Urinary bladder (tissue), 3 donors: ENCODE measurements at regions not wholly inside any gene's neighbourhood (a gene's known extent, or its start where the extent isn't known, plus 50 kb on each side); places are given as distances from the start of the nearest gene placed in this dataset.

Source experiments
- DNase-seq: peaks from one replicate; pipeline ENCODE4 v3.0.0-alpha.2; 2015; ENCODE audit errors: extremely low spot score
- H3K27ac ChIP-seq: one replicate; pipeline ENCODE4 v1.5.1; 2013; ENCODE audit warnings: low read depth, mild to moderate bottlenecking, moderate library complexity
- H3K36me3 ChIP-seq: one replicate; pipeline ENCODE4 v1.6.1; 2013; ENCODE audit warnings: mild to moderate bottlenecking, moderate library complexity; ENCODE audit not compliant: insufficient read depth
- H3K4me1 ChIP-seq: one replicate; pipeline ENCODE4 v1.6.1; 2013; ENCODE audit warnings: mild to moderate bottlenecking, moderate library complexity; ENCODE audit not compliant: insufficient read depth
- H3K4me3 ChIP-seq: one replicate; pipeline ENCODE4 v1.5.1; 2013; ENCODE audit warnings: low read depth, low read length
- WGBS: extraction: QIAGEN DNeasy Blood & Tissue Kit; methylation state at CpG from one replicate; pipeline ENCODE4 v1.1.7; 2013; 5-methylcytosine and 5-hydroxymethylcytosine counted together
- donor health status: healthy with polysubstance abuse.
- donor health status: healthy.

DNA sequence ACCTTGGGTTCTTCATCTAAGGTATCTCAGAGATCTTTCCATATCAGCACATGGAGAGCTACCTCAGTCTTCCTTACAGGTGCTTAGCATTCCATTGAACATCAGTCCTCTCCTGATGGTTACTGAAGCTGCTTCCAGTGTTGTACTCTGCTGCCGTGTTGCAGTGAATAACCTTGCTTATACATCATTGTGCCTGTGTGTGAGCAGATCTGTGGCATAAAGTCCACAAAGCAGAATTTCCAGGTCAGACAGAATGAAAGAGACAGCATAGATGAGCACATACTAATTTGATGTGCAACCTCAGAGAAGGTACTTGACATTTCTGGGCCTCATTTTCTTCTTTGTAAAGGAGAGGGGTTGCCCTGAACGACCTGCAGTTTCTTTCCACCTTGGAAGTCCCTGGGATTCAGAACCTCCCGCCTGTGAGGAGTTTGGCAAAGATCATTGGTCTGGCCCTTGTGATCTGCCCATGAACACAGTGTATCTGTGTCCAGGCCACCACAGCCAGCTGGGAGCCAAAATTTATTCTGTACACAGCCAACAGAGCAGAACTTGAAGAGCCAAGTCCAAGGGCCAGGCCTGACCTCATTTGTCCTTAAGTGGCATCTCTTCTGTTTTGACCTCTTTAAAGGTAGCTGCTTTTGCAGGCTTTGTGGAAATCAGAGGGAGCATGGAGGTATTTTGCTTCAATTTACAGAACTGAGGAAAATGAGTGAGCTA lies 57.2 kb upstream of the SLC7A14 start:
- Histone ChIP-seq H3K36me3 (no peaks in the 10 kb centered on the region), H3K4me1 (no peaks in the 10 kb centered on the region), H3K4me3 (no peak overlapping the region), H3K27ac (no peak overlapping the region)
- DNase-seq = no peak
- WGBS = 71% methylated on average over 3 of the region's 3 CpGs

DNA sequence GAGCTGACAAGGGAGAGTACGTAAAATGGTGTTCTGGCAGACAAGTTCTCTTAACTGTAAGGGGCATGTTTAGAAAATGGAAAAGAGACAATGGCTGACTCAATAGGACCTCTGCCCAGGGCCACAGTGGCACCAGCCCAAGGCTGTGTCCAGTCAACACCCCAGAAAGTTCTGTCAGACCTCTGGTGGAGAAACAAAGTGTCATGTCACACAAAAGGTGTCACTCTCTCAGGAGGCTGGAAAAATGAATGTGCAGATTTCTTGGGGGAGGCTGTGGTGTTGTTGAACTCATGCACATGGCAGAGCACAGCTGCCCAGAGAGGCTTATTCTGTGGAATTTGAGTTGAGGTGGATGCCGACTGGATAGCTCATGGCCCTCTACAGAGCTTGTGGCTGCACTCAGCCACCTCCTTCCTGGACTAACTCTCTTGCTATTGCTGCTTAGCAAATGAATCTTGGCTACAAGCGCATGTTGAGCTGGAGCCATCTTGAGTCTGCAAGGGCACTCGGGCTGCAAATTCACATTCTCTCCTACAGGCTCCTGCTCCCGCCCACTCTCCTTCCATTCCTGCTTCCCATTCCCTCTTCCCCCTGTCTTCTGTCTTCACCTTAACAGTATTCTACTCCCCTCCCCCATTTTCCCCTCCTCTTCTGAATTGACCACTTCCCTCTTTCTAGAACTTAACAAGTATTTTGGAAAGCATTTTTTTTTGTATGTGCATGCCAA lies 55.8 kb upstream of the SLC7A14 start:
- H3K4me1 ChIP-seq = no peaks in the 10 kb centered on the region
- 77% methylated on average over 5 of the region's 5 CpGs for WGBS
- DNase-seq = no peak
- H3K4me3 ChIP-seq = no peak overlapping the region
- H3K27ac ChIP-seq = no peak overlapping the region
- H3K36me3 ChIP-seq = no peaks in the 10 kb centered on the region

DNA sequence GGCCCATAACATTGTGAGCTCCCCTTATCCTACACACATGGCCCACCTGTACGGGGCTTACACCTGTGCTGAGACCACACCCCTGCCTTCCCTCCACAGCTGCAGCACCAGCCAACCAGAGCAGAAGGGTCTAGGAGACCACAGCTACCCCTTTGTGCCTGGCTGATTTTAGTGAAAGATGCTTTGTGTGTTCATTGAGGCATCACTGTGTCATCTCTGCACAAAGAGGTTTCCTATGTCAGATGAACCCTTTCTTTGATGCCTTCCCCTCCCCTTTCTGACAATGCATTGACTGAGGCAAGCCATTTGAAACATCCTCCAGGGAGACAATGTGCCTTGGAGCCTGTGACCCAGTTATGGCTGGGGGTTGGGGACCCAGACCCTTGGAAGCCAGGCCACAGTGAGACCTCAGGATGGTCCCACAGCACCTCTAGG lies 54.9 kb upstream of the SLC7A14 start:
- H3K4me3 ChIP-seq = no peak overlapping the region
- no peak for DNase-seq
- no peaks in the 10 kb centered on the region for H3K36me3 ChIP-seq
- 91% methylated on average over 1 of the region's 1 CpG for WGBS
- no peaks in the 10 kb centered on the region for H3K4me1 ChIP-seq
- H3K27ac ChIP-seq = no peak overlapping the region

DNA sequence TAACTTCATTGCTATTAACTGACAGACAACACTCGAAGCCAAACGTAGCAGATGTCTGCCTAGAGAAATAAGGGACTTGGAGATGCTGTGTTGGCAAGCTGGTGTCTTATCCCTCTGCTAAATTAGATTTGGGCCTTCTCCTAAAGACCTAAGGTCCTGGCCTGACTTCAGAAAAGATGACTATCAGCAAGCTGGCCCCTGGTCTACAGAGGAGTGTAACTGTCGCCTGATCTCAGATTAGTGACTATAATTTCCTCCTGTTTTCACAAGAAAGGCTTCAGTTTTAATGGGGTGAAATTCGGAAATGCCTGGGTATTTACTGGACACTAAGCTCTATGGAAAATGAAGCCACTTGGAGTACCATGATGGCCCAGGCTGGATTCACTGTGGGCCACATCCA lies 53.1 kb upstream of the SLC7A14 start:
- Histone ChIP-seq H3K4me1 (no peaks in the 10 kb centered on the region), H3K36me3 (no peaks in the 10 kb centered on the region), H3K4me3 (no peak overlapping the region), H3K27ac (no peak overlapping the region)
- WGBS = 74% methylated on average over 4 of the region's 4 CpGs
- no peak for DNase-seq

DNA sequence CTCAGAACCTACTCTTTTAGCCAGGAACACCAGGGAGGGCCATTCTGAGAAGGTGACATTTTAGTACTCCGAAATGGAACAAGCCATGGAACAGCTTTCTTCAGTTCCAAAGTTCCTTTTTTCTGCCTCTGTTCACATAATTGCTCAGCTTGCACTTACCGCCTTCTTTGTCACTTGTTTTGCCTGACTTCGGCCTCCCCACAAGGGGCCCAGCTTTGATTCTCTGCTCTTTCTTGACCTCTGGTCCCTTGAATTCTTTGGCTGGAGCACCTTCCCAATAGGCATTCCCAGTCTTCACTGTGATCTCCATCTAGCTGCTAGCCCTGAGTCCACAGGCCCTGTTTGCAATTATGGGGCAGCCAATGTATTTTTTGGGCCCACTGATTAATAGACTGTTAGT lies 51.4 kb upstream of the SLC7A14 start:
- no peaks in the 10 kb centered on the region for H3K4me1 ChIP-seq
- 95% methylated on average over 3 of the region's 3 CpGs for WGBS
- no peak overlapping the region for H3K4me3 ChIP-seq
- H3K36me3 ChIP-seq = no peaks in the 10 kb centered on the region
- H3K27ac ChIP-seq = no peak overlapping the region
- DNase-seq = no peak

DNA sequence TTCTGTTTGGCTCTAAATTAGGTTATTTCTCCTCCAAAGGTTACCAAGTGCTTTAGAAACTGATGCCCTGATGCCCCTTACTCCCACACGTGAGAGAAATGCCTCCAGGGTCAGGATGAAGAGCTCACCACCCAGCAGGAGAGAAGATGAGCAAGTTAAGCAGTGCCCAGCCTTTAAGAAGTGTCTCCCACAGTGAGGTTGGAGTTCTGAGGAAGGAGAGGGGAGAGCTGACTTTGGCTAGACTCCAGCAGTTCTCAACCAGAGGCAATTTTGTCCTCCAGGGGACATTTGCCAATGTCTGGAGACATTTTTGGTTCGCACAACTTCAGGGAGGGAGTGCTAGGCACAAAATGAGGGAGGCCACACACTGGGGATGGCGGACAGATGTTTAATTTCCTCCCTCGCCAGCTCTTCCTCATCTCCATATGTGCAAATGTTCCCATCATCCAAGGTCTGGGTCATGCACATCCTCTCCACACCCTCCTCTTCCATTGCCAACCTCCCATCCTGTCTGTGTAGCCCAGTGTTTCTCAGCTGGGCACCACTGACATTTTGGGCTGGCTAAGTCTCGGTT lies 50.6 kb upstream of the SLC7A14 start:
- Histone ChIP-seq H3K4me1 (no peaks in the 10 kb centered on the region), H3K4me3 (no peak overlapping the region), H3K36me3 (no peaks in the 10 kb centered on the region), H3K27ac (no peak overlapping the region)
- DNase-seq = no peak
- 78% methylated on average over 5 of the region's 5 CpGs for WGBS
